ENCODE measurements at regions not wholly inside any gene's neighbourhood (a gene's known extent, or its start where the extent isn't known, plus 50 kb on each side); places are given as distances from the start of the nearest gene placed in this dataset.

DNA sequence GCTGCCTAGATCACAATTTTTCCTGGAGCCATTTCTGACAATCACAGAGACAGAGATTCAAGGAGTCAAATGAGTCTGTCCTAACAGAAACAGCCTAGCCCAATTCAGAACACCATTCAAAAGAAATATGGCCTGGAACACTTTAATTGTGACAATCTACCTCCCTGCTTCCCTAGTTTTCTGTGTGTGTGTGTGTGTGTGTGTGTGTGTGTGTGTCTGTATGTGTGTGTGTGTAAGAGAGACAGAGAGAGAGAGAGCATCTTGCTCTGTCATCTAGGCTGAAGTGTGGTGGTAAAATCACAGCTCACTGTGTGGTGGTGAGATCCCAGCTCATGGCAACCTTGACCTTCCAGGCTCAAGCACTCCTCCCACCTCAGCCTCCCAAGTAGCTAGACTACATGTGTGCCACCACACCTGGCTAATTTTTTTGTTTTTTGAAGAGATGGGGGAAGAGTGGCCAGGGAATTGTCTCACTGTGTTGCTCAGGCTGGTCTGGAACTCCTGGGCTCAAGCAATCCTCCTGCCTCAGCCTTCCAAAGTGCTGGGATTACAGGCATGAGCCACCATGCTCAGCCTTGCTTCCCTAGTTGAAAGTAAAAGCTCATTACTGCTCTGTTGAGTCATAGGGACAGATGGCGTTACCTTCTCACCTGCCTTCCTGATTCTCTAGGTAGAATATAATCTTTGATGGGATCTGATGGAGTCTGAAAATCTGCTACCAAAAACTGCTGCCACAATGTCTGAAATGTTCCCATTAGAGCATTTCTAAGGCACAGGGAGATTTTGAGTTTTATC, 89.6 kb upstream of the BEND6 start:
- no peak for DNase-seq (ENCODE audit: extremely low read depth in 1 of 2, low read depth in 1 of 2)

DNA sequence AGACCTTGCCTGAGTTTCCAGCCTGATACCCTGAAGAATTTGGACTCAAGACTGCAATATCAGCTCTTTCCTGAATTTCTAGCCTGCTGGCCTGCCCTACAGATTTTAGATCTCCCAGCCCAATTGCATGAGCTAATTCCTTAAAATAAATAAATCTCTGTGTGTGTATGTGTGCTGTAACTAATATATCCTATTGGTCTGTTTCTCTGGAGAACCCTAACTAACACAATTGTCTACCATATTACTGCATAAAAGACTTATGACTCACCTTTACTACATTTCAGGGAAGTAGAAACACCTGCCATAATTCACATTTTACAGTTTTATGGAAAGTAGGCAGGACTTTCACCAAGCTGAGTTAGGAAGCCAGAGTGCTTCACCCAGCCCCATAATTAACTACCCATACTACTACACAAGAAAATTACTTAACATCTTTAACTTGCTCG, 90.7 kb upstream of the BEND6 start:
- DNase-seq (ENCODE audit: extremely low read depth in 1 of 2, low read depth in 1 of 2) = no peak

DNA sequence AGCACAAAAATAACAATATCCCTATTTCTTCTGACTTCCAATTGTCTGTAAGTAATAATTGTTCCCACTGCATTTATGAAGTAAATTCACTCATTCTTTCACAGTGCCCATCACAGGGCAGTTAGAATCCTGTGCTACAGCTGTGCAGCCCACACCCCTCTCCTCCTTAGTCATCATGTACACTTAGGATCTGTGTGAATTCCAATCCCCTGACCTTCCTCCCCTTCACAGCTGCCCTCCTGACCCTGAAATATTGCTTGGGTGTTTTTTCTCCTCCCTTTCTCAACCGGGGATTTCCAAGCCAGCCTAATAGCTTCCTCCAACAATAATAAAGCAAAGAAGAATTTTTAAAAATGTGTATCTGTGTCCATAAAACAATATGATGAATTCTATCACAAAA, 91.5 kb upstream of the BEND6 start:
- DNase-seq (ENCODE audit: extremely low read depth in 1 of 2, low read depth in 1 of 2) = no peak

DNA sequence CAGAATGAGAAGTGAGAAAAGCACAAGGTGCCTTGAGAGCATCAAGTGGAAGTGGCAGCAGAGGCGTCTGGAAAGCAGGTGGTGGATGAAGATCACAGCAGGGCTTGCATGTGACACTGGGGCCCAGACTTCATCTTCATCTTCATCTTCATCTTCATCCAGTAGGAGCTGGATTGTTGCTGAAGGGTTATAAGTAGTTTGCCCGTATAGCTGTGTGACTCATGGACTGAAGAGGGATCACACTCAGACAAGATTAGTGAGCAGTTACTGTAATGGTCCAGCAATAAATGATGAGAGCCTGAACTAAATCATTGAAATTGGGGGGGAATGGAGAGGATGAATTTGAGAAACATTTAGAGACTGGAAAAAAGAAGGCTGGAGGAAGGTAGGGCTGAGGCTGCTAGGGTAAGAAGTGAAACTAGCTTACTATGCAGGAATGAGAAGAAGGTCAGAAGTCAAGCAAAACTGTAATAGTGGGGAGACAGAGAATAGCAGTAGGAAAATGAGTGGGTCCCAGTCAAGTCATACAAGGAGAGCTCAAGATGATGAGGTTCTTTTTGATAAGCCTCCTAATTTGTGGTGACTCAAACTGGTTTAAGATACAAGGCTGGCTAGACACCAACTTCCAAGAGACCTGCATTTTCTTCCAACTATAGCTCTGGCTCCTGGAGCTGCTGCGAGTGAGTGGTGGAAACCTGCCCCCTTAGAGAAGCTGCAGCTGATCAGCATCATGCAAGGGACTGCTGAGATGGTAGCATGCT, 92.3 kb upstream of the BEND6 start:
- DNase-seq (ENCODE audit: extremely low read depth in 1 of 2, low read depth in 1 of 2) = no peak

DNA sequence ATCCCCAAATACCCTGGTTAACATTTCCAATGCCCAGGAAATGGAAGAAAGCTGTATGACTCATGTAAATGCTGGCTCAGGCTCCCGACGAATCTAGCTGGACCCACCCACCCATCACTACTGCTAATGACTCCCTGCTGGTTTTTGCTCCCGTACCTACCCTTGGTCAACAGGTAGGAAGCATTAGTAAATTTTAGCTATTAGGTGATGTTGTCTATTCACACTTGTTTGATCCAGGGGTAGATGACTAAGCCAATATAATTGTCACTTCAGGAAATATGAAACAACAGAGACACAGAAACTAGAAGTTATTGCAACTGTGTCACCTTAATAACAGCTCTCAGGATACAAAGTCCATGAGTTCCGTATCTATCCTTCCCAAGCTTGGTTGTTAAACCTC, 94.4 kb upstream of the BEND6 start:
- no peak for DNase-seq (ENCODE audit: extremely low read depth in 1 of 2, low read depth in 1 of 2)

DNA sequence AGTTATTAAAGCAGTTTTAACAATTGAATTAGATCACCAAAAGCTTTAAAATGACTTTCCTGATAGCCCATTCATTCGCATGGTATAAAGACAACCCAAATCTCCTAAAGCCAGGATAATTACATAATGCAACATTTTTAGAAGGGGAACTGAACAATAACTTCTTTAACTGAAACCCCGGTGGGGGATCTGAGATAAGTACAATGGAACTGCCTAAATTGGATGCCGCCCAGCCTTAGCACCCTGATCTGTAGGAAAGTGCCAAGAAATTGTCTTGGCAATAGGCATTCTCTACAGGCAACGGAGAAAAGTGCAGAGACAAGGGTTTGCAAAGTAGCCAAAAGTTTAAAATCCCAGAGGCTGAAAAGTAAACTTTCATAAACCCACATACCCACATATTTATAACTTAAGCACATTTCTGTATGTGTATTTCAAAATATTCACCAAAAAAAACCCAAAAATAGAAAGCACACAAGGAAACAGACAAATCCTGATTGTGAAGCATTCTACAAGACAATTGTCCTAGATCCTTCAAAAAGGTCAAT, 98.8 kb upstream of the BEND6 start:
- DNase-seq (ENCODE audit: extremely low read depth in 1 of 2, low read depth in 1 of 2) = no peak

DNA sequence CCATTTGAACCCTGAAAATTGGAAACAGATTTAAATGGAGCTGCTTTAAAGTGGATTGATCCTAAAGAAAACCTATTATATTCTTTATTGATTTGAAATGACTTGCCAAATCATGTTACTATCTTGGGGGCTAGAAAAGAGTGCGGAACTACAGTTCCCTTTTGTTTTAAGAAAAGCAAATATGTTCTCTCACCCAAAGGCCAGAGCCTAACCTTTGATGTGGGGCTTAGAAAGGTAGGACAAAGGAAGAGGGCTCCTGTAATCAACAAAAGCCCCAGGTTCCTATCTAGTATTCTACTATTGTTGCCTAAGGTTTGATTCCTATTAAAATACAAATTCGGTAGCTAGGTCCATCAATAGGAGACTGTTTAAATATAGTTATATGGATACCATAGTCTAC, 100.8 kb upstream of the BEND6 start:
- DNase-seq (ENCODE audit: extremely low read depth in 1 of 2, low read depth in 1 of 2) = no peak

DNA sequence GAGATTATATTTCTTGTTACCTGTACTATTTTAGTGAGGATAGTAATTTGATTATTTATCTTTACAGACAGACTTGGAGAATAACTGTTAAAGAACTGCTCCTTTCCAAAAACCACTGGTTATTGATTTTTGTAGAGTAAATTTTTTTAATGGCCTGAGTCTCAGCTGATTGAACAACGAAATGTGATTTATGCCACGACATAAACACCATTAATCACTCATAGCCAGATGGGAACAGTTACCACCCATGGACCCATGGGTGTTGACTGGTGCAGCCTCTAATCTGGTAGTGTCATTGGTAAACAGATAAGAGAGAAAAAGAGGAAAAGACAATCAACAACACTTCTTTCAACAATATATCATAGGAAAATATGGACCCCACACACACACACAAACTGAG, 101.4 kb upstream of the BEND6 start:
- DNase-seq (ENCODE audit: extremely low read depth in 1 of 2, low read depth in 1 of 2) = no peak

DNA sequence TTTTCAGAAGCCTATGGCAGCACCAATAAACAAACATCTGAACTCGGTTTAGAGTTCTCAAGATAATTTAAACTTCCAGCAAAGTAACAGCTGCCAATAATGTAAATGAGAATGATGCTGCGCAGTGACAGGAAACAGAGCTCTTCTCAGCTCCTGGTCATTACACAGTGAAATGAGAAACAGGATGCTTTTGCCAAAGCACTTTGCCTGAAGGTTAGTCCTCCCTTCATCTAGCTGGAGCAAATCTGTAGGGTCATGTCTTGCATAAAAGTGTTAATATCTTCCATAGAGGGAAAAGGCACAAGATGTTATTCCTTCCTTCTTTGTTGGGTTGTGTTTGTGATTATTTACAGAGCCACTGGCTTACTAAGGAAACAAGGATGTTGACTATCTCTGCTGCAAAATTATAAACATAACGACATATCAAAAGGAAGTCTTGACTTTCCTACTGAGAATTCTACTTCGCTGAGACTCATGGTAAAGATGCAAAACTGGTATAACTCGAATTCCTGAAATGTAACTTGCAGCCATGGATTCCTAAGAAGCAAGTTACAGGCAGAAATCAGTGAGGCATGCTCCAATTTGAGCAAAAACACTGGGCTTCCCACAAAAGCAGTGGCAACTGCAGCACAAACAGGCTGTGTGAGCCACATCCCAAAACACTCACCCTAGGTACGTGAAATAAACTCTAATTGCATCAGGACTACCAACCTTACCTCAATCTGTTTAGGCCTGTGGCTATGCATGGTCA, 102.5 kb upstream of the BEND6 start:
- no peak for DNase-seq (ENCODE audit: extremely low read depth in 1 of 2, low read depth in 1 of 2)

DNA sequence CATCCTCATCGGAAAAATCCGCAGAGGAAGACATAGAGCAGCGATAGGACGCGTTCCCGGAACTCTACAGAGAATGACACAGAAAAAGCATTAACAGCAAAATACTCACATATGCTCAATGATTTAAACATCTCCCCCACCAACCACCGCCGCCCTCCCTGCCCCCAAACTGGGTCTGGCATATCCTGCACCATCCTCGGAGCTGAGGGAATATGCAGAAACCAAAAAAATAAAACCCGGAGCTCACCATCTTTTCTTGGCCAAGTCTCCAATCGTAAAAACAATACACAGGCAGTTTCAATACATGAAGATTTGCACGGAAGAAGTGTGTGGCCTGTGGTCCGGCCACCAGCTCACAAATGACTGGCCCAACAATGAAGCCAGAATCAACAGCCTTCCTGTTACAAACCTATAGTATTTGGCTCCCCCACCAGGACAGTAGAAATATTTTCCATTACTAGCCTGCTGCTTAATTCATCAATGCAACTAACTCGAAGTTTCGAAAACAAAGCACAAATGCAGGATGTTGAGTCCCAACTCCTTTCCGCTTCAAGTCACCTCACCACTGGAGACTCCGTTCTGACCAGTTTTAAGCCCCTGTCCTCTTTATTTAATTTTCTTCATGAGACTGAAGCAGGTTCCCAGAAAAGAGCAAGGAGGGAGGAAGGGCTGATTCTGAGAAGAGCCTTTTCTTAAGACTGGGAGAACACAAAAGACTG, 103.2 kb upstream of the BEND6 start:
- no peak for DNase-seq (ENCODE audit: extremely low read depth in 1 of 2, low read depth in 1 of 2)

DNA sequence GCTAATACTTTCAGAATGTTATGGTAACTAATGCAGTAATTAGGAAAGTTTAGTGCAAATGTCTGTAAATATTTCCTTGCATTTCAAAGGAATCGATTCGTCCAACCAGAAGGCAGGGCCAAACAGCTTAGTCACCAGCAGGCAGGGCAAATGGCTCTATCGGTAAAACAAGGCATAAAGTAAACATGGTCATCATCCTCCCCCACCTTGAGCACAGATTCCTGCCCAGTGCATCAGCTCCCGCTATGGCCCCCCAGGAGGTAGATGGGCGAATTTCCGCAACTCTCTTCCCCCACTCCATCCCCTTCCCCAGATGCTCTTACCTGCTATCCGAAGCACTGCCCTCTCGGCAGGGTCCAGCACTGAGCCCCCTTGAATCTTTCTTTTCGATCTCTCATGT, 103.8 kb upstream of the BEND6 start:
- DNase-seq (ENCODE audit: extremely low read depth in 1 of 2, low read depth in 1 of 2) = no peak

DNA sequence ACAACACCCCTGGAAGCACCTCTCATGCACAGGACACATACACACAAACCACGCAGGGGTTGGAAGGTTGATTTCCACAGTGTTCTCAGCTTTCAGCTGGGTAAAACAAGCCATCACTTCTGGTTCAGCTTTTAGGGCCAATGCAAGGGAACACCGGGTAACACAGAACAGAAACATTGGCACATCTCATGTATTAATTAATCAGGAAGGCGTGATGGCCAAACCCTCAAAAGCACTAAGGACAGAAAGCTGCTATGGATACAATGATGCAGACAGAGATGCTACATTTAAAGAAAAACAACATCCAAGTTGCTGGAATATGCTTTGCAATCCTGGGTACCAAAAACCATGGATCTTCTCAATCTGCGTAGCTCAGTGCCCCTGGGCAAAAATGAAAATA, 104.3 kb upstream of the BEND6 start:
- DNase-seq (ENCODE audit: extremely low read depth in 1 of 2, low read depth in 1 of 2) = no peak

DNA sequence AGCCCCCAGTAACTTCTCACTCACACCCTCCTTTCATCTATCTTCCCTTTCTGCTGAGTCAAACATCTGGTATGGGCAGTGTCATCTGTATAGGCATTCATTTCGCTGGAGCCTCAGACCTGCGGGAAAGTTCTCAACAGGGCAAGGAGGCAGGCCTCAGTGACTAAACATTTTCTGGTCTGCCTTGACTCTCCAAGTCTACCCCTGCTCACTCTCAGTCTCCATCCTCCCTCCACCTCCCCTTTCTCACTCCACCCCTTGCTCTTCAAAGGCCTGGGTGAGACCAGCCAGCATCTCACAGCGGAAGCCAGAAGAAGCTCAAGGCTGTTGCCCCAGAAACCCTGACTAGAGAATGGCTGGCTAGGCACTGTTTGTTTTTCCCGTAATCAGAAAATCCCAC, 105.0 kb upstream of the BEND6 start:
- DNase-seq (ENCODE audit: extremely low read depth in 1 of 2, low read depth in 1 of 2) = no peak

DNA sequence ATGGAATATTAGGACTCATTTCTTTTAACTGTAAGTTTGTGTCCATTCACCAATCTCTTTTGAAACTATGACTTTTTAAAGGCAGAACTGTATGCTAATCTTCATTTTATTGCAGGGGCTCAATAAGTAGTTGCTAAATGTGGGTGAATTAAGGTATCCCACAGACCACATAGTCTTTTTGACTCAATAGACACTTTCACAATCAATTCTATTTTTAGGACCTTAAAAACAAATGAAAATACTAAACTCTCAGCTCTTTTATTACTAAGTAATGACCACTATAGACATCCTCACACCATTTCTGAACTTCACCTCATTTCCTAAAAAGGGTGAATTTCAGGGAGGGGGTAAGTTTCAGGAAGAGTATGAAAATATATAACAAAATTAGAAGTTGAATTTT, 106.8 kb upstream of the BEND6 start:
- no peak for DNase-seq (ENCODE audit: extremely low read depth in 1 of 2, low read depth in 1 of 2)

DNA sequence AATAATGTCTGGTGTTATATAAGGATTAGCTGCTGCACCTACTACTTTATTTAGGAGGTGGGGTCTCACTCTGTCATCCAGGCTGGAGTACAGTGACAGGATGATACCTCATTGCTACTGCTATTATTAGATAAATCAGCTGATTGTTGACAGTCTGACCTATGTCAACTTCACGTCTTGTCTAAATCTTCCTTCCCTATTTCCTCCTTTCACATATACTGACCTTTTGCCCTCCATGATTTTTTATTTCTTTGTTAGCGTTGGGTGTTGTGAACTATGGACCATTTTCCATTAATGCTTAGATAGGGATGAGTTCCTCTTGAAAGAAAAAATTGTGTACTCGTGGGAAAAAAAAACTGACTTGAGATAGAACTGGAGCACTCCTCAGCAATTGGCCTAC, 109.9 kb upstream of the BEND6 start:
- no peak for DNase-seq (ENCODE audit: extremely low read depth in 1 of 2, low read depth in 1 of 2)

DNA sequence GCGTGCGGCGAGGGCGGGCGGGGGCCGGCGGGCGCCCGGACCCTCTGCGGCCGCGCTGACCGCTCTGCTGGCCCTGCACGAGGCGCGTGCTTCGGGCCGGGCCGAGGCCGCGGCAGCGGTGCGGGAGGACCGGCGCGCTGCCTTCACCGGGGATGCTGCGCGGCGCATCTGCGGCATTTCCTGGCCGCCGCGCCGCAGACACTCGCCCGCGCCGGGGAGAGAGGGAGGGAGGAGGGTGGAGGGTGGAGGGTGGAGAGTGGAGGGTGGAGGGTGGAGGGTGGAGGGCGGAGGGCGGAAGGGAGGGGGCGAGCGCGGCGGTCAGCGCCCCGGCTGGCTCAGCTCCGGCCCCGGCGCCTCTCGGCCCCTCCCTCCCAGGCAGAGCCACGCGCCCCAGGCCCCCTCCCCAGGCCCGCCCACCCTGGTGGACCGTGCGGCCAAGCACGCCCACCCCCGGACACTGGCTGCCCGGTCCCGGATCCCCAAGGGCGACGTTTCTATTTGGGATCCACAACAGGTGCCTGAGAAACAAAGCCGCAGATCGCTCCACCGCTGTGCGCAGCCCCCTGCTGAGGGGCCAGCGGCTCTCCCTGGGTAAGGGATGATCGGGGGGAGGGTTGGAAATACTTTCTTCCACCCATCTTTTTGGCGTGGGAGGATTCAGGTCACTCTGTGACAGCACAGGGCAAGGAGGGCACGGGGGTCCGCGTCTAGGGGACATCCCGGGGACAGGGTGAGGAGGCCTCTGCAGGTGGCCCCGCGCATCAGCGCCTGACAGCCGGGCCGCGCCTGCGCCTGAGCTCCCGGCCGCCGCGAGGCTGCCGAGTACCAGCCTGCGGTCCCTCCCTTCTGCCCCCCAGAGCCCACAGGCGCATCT, 111.2 kb upstream of the BEND6 start:
- peak in 1 of 2 donors; percentile 24 for DNase-seq (ENCODE audit: extremely low read depth in 1 of 2, low read depth in 1 of 2)

DNA sequence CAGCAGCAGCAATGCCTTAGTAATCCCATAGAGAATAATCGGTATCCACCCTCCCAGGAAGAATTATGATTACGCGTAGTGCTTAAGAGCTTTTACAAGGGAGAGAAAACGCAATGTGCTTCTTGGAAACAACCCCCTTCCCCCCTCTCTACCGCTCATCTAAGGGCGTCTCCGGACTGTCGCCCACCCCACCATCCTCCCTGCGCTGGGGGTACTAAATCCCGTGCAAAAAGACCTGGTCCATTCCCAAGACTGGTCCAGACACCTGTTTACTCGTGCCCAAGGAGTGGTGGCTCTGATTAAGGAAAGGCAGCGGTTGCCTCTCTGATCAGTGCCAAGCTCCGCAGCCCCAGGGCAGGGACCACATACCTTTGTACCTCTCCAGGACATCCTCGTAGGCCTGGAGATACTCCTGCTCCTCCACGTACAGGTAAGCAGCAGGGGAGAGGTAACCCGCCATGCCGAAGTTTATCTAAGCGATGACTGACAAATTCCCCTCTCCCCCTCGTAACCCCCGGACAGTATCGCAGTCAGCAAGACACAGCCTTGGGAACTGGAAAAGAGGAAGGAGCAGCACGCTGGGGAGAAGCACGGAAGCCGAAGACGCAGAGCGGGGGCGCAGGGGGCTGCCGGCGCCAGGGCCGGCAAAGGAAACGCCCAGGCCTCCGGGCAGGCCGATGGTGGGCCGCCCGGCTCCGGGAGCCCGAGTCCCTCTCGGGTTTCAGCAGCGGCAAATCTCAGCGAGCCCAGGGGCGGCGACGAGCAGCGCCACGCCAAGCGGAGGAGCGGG, 112.0 kb upstream of the BEND6 start:
- DNase-seq (ENCODE audit: extremely low read depth in 1 of 2, low read depth in 1 of 2) = no peak

DNA sequence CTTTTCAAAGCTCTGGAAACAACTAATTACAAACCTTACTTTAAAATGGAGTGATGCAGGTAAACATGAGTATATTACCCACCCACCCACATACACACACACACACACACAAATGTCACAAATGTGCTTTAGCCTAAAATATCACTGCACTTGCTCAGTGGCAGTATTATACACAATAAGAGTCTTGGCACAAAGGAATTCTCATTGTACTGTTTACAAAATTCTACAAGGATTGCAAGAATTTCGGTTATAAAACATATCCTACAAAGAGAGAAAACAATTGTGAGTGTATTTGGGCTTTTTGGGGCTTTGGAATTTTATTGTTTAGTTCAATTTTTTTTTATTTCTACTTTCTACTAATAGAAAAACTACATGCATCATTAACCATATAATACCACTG, 113.2 kb upstream of the BEND6 start:
- no peak for DNase-seq (ENCODE audit: extremely low read depth in 1 of 2, low read depth in 1 of 2)

DNA sequence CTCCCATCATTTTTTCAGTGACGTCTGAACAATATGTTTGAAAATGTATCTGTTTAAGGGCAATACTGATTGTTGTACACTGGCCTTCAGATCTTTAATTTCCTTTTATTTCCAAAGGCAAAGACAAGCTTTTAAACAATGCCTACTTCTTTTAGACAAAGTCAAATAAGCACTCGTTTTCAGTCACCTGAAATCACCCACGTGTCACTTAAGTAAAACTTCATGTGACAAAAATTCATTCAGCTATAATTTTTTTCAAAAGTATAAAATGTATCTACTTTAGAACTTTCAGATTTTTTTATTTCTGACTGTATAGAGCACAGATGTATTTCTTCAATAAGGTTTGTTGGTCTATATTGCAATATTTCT, 113.5 kb upstream of the BEND6 start:
- no peak for DNase-seq (ENCODE audit: extremely low read depth in 1 of 2, low read depth in 1 of 2)

Data from activated CD8-positive, alpha-beta memory T cell treated with anti-CD3 and anti-CD28 coated beads for 1 hour (primary cell).